ENCODE measurements at regions not wholly inside any gene's neighbourhood (a gene's known extent, or its start where the extent isn't known, plus 50 kb on each side); places are given as distances from the start of the nearest gene placed in this dataset.

GRCh38 chr10:130432271-130432670 is 296.1 kb downstream of the GLRX3 start:
- no peak for TF ChIP-seq CTCF (conservative IDR thresholded peaks at IDR 0.05; ENCODE audit: low read depth, low read length)
- TF ChIP-seq POLR2A (IDR thresholded peaks at IDR 0.05; ENCODE audit: low read depth, low read length) = no peak
- no peak for TF ChIP-seq RCOR1 (IDR thresholded peaks at IDR 0.05; ENCODE audit: insufficient replicate concordance, low read length)
- TF ChIP-seq MAFK (IDR thresholded peaks at IDR 0.05; ENCODE audit: low read depth, low read length) = no peak
- no peak for TF ChIP-seq FOS (IDR thresholded peaks at IDR 0.05; ENCODE audit: low read depth, low read length)
- no peak for TF ChIP-seq BHLHE40 (IDR thresholded peaks at IDR 0.05; ENCODE audit: low read depth, low read length)
- no peak for TF ChIP-seq MXI1 (IDR thresholded peaks at IDR 0.05; ENCODE audit: borderline replicate concordance, low read depth, low read length)
- no peak for TF ChIP-seq RAD21 (IDR thresholded peaks at IDR 0.05; ENCODE audit: low read length)
- no peak for TF ChIP-seq NFE2L2 (IDR thresholded peaks at IDR 0.05; ENCODE audit: low read depth, low read length)
- TF ChIP-seq CHD1 (IDR thresholded peaks at IDR 0.05; ENCODE audit: low read depth, low read length) = no peak
- TF ChIP-seq RFX5 (IDR thresholded peaks at IDR 0.05; ENCODE audit: low read depth, low read length) = no peak
- no peak for TF ChIP-seq CEBPB (IDR thresholded peaks at IDR 0.05; ENCODE audit: low read depth, low read length)
- TF ChIP-seq, protein P1, sequence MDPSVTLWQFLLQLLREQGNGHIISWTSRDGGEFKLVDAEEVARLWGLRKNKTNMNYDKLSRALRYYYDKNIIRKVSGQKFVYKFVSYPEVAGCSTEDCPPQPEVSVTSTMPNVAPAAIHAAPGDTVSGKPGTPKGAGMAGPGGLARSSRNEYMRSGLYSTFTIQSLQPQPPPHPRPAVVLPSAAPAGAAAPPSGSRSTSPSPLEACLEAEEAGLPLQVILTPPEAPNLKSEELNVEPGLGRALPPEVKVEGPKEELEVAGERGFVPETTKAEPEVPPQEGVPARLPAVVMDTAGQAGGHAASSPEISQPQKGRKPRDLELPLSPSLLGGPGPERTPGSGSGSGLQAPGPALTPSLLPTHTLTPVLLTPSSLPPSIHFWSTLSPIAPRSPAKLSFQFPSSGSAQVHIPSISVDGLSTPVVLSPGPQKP (IDR thresholded peaks at IDR 0.05; ENCODE audit: borderline replicate concordance, low read depth, low read length) = no peak
